NB4 (cell line): ENCODE measurements at regions not wholly inside any gene's neighbourhood (a gene's known extent, or its start where the extent isn't known, plus 50 kb on each side); places are given as distances from the start of the nearest gene placed in this dataset.

Experiments used
- DNase-seq: peaks from one replicate; pipeline ENCODE4 v3.0.0; 2010; ENCODE audit warnings: low read depth
- H3K4me3 ChIP-seq: one replicate; pipeline ENCODE4 v1.5.1; 2011; ENCODE audit warnings: mild to moderate bottlenecking, low read depth, low read length, moderate library complexity
- CTCF ChIP-seq: IDR thresholded peaks from one replicate; pipeline ENCODE4 v1.5.1; 2012; ENCODE audit warnings: low read depth, low read length
- MAX ChIP-seq: IDR thresholded peaks from 2 replicates; pipeline ENCODE4 v1.6.1; 2011; ENCODE audit warnings: low read depth, low read length
- MYC ChIP-seq: IDR thresholded peaks from 2 replicates; pipeline ENCODE4 v1.6.1; 2011; ENCODE audit warnings: low read depth, low read length
- POLR2A ChIP-seq: IDR thresholded peaks from 2 replicates; pipeline ENCODE4 v1.6.1; 2011; ENCODE audit warnings: mild to moderate bottlenecking; ENCODE audit not compliant: insufficient read length; ENCODE audit errors: extremely low read depth

GRCh38 chr1:22340873-22341272, 110.8 kb upstream of the ZBTB40 start:
- no peak overlapping the region for H3K4me3 ChIP-seq
- no peak for TF ChIP-seq MYC
- no peak for TF ChIP-seq CTCF
- no peak for TF ChIP-seq MAX
- no peak for TF ChIP-seq POLR2A
- DNase-seq, result no peak

- TF ChIP-seq MAX (no peak), POLR2A (no peak), MYC (no peak), CTCF (no peak)
- DNase-seq, result no peak
- H3K4me3 ChIP-seq, result no peak overlapping the region
These were observed 109.7 kb upstream of the ZBTB40 start for GRCh38 chr1:22341791-22342605.

- H3K4me3 ChIP-seq, result no peak overlapping the region
- no peak for DNase-seq
- no peak for TF ChIP-seq MAX
- no peak for TF ChIP-seq MYC
- TF ChIP-seq POLR2A, result no peak
- TF ChIP-seq CTCF, result no peak
These were observed 108.9 kb upstream of the ZBTB40 start for GRCh38 chr1:22342734-22343191.

- H3K4me3 ChIP-seq, result no peak overlapping the region
- TF ChIP-seq MAX (no peak), POLR2A (no peak), MYC (no peak), CTCF (no peak)
- no peak for DNase-seq
These were observed 108.0 kb upstream of the ZBTB40 start for GRCh38 chr1:22343456-22344328.

- no peak for TF ChIP-seq POLR2A
- no peak for DNase-seq
These were observed 107.4 kb upstream of the ZBTB40 start for GRCh38 chr1:22344329-22344630.

GRCh38 chr1:22344851-22345560, 106.6 kb upstream of the ZBTB40 start:
- no peak for DNase-seq
- H3K4me3 ChIP-seq, result no peak overlapping the region
- no peak for TF ChIP-seq MYC
- TF ChIP-seq POLR2A, result no peak
- no peak for TF ChIP-seq CTCF
- TF ChIP-seq MAX, result no peak

More at GRCh38 chr1:22344329-22344630, 107.4 kb upstream of the ZBTB40 start:
- no peak overlapping the region for H3K4me3 ChIP-seq
